MM.1S (cell line): ENCODE measurements at regions not wholly inside any gene's neighbourhood (a gene's known extent, or its start where the extent isn't known, plus 50 kb on each side); places are given as distances from the start of the nearest gene placed in this dataset.

ENCODE experiments used
- CTCF ChIP-seq: fragments of 300-600 bp; sonication (generic); IDR thresholded peaks from 2 replicates; pipeline ENCODE4 v1.5.1; 2016; ENCODE audit warnings: antibody characterized with exemption, low read length, mixed read lengths
- EZH2 ChIP-seq: fragments of 300-600 bp; sonication (generic); optimal IDR thresholded peaks from 2 replicates; pipeline ENCODE3; 2017; ENCODE audit warnings: low read depth, mild to moderate bottlenecking, antibody characterized with exemption, low read length, mixed read lengths
- EZH2phosphoT487 ChIP-seq: fragments of 300-600 bp; sonication (generic); IDR thresholded peaks from 2 replicates; pipeline ENCODE4 v1.6.1; 2018; ENCODE audit warnings: antibody characterized with exemption, low read length

GRCh38 chr2:12315224-12315623 is 401.5 kb upstream of the TRIB2 start:
- TF ChIP-seq EZH2 (no peak), CTCF (no peak), EZH2phosphoT487 (no peak)
